Mucosa of gallbladder (tissue), 1 donor: ENCODE measurements at regions not wholly inside any gene's neighbourhood (a gene's known extent, or its start where the extent isn't known, plus 50 kb on each side); places are given as distances from the start of the nearest gene placed in this dataset.

Source experiments
- DNase-seq: peaks from one replicate; pipeline ENCODE4 v3.0.0-alpha.2; 2020; ENCODE audit warnings: low spot score
- donor health status: DM: no; HTN: no; CAD: no.

DNA sequence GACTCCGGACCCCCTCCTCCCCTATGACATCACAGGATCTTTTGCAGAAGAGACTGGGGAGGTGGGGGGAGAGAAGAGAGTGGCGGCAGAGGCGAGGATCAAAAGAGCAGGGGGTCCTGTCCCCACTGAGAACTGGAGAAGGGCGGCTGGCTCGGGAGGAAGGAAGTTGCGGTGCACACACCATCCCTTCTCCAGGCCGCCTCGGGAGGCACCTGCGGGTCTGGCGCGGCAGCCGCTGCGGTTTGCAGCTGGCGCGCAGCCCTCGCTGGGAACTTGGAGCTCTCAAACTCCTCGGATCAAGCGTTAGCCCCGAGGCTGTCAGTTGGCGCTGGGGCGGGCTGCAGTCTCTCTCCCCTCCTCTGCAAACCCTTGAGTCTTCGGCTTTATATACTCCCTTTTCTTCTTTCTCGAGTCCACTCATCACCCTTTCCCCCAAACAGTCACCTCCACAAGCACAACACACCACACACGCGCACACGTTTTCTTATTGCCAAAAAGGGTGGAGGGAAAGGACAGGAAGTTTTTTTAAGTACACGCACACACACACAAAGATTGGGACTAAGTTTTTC lies 180.7 kb downstream of the TBXT start:
- no peak for DNase-seq

DNA sequence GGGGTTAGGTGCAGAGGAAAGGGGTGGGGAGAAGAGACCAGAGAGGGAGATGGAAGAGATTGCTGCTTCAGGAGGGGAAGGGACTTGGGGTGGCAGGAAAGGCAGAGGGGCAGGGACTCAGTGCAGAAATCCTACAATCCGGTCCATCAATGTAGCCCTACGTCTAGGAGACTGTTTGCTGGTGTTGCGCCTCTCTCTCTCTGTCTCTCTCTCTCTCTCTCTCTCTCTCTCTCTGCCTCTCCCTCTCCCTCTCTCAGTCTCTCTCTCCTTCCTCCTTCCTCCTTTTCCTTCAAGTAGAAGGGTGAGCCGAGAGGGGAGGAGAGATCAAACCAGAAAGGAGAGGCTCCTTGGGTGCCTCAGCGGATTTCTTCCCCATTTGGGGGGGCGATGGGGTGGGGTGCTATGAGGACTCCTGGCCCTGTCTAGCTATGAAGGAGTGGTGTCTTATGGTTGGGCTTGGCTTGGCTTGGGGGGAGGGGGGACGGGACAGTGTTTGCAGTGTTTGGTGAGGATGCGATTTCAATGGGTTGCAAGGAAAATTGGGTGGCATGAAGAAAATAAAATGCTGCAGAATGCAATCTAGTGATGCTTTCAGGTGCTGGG lies 181.2 kb downstream of the TBXT start:
- no peak for DNase-seq

DNA sequence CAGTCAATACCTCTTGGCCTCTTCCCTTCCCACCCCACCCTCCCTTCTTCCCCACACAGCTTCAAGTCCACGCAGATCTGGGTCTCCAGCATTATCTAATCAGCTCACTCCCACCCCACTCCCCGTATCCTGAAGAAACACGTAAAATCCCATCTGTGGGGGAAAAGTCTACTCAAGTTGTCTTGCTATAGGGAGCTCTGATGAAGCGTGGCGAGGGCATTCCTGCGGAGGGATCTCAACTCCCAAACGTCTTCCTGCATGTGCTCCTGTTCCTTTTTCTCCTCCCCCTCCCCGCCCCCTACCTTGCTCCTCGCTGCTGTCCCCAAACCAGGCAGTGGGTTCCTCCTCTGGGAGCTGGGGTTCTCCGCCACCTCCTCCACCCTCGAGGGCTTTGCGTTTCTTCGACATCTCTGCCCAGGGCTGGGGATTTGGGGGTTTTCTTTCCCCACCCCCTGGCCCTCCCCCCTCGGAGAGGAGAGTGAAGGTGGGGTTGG lies 181.8 kb downstream of the TBXT start:
- DNase-seq: no peak

DNA sequence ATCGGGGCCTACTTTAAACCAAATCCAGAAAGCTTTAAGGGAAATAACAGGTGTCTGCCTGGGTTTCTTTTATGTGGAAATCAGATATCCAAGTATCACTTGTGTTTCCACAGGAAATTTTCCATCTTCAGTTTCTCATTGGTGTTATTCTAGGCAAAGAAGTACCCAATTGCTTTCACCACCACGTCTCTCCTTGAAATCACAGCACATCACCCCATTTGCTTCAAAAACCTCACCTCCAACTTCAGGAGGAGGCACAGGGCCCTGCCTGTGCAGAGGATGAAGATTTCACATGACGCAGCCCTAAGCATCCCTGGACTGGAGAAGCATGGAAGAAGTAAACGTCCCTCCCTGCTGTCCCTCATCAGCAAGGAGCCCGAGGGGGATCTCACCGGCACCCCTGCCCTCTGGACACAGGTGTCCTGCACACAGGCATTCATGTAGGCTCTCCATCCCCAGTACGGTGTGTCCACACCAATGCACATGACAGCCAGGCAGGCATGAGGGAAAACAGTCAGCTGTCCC lies 182.3 kb downstream of the TBXT start:
- no peak for DNase-seq

DNA sequence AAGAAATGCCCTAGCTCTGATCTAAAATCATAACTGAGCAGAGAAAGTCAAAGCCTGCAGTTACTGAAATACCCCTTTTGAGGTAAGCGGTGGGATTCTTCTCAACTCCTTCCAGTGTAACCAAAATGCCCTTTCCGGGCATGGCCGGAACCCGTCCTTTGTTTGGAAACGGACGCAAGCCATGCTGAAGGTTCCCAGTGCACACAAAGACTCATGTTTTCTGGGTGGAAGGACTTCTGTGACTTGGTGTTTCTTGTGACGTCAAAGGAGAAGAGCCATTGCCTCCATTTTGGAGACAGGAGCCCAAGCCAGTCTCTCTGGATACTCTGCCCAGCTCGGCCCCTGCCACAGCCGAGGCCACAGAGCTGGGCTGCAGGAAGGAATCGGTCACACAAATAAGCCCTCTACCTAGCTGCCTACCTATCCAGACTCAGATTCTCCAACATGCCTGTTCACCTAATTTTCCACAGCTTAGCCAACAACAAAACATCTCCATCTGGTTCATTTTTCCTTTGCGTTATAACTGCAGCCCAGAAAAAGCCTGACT lies 182.8 kb downstream of the TBXT start:
- no peak for DNase-seq

DNA sequence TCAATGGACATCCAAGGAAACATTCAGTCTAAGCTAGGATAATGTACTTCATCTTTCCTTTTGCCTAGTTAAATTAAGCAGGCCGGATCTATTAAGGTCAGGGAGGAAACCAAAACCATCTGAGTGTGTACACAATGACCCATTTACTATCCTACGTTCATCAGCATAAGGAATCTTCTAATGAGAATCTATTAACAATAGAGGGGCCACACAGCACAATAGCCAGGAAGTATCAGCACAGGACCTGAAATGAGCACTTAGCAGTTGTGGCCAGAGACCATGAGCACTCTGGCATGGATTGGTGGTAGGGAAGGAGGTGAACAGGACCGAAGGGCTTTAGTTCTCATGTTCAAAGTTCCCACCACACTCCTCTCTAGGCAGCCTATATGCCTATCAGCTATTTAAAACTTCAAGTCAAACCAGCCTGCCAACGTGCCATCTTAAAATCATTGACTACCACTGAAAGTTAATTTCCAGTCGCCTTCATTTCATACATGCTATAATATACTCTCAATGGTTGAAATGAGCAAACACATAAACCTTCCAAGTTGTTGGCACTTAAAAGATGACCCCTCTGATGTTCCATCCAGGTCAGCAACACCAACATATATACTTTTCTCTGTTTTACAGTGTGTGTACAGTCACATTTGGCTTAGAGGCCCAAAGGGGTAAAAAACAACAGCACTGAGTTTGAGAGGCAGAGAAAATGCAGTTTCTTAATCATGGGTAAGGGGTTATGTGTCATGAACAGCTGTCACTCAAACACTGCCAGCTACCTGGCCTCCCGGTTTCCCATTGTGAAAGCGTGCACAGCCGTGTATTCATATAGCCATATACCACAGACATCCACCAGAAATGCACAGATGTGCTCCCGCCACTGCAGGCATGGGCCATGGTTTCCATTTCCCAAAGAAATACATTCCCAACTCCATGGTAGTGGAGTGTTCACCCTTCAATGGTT lies 184.3 kb downstream of the TBXT start:
- no peak for DNase-seq

DNA sequence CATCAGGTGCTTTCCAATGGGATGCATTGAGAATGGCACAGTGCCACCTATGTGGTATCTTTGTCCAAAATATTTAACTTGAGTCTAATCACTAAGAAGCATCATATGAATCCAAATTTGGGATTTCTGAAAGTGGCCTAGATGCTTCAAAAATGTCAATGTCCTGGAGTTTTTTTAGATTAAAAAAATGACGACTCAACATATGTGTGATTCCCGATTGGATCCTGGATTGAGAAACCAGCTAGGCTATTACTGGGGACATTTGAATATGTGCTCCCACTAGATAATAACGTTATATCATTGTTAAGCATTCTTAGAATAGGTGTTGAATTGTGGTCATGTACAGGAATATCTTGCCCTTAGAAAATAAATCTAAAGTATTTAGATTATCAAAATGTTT lies 189.2 kb downstream of the TBXT start:
- DNase-seq: no peak

DNA sequence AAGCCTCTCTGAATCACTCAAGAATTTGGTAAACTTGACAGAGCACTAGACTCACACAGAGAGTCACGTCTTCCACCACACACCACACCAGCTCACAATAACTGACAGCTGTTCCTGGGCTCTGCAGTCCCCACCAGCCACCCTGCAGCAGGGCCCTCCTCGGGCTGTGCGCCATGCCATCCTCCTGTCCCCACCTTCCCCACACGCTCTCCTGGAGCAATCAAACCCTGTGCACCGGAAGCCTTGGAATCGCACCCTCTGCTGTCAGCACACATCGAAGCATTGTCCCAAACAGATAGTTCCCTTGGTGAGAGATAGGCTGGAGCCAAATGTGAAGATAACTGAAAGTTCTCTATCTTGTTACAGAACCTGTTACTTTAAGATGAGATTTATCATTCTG lies 191.0 kb downstream of the TBXT start:
- no peak for DNase-seq

DNA sequence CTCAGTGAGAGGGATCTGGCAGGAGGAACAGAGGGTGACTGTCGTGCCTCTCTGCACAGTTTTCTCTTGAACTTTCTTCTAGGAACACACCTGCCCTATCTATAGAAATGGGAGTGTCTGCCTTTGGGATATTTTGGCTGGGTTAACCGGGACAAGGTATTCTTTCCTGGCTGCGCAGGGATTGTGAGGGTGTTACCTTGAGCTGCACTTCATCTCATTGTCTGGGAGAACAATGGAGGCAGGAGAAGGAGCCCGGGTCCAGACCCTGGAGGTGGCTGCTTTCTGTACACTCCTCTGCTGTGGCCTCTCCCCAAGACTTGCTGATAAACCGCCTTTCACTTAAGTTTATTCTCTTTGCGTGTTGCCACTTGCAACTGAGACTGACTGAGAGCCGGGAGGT lies 192.8 kb downstream of the TBXT start:
- DNase-seq: no peak

DNA sequence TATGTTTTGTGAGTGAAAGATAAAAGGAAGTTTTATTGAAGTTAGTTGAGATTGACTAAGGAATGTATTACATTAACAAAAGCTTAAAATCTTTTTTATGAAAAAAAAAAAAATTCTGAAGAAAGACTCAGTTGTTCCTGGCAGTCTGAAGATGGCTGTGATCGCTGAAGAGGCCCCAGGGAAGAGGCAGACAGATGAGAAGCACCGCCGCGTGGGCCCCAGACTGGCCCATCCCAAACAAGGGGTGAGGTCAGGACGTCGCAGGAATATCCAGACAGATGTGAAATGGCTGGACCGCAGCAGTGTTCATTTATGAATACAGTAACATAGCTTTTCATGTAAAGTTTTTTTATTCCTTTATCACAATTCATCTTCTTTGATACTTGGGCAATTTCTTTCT lies 194.2 kb downstream of the TBXT start:
- no peak for DNase-seq

DNA sequence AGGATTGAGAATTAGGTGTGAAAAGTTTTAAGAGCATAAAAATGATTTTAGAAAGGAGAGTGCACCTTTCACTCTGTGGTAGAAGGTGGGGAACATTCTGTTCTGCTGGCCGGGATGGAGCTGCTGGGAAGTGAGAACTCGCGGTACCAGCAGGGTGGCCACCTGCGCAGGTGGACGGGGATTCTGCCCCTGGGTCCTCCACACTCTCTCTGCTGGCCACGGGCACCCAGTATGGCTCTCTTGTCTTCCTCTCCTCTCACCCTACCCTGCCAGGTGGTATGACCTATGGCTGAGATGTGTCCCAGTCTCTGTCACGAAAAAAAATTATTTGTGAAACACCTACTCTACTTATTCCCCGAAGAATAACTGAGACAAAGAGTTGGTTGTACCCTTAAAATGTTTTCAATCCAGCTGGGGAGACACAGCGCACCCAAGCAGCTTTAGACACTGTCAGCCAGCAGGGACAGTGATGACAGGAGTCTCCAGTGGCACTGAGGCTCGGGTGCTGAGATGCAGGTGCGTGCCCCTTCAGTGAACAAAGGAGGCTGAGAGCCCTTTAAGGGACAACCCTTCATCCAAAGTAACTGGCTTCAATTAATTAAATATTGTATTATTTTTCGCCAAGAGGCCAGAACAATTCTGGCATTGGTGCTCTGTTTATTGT lies 195.4 kb downstream of the TBXT start:
- no peak for DNase-seq

DNA sequence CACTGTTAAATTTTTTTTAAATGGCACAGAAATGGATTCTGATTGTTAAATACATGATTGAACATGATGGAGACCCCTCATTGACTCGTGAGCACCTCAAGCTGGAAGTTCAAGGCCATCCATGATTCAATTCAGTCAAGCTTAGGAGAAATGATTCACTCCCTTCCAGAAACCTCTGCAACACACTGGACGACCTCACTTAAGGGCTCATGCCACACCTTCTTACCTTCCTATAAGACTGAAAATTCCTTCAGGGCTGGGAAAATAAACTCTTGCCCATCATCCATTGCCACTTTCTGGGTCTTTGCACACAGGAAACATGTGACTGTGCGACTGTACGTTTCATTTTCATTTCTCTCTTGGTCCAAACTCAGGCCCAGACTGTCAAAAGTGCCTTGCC lies 196.4 kb downstream of the TBXT start:
- no peak for DNase-seq

DNA sequence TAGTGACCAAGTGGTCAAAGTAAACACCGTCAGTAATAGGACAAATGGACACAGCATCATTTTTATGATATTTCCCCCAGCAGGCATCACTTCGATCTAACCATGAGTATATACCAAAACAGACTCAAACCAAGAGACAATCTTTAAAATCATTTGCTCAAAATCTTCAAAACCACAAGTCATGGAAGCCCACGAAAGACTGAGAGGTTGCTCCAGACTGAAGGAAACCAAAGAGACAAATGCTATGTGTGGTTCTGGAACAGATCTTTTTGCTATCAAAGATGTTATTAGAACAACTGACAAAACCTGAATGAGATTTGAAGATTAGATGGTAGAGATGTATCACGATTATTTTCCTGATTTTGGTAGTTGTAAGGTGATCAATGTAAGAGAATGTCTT lies 197.7 kb downstream of the TBXT start:
- no peak for DNase-seq

DNA sequence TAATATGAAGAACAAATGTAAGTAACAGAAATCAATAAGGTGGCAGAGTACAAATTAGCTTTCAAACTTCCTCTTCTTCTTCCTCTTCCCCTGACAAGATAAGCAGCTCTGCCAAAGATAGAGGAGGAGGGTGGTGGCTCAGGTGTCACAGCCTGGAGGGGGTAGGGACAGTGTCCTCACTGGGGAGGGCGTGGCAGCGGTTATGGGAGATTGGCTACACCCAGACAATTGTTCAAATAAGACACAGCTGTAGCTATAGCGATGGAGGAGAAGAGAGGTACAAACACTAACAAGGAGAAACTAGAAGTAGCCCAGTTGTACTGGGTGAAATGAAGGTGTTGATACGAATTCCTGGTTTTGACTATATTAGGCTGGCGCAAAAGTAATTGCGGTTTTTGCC lies 198.5 kb downstream of the TBXT start:
- no peak for DNase-seq

DNA sequence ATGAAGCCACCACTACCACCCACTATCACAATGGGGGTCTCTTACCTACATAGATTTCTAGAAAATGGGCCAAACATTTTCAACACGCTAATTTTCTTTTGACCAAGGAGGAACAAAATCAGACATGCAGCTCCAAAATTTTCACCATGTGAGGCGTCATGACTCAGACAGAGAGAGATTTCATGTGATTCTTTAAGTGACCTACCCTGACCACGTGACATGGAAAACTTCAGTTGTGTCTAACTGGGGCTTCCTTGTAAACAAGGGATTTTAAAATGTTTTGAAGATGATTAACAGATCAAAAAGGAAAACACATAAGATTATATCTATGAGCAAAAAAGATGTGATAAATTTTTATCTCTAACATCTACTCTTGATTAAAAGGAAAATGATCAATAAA lies 199.2 kb downstream of the TBXT start:
- DNase-seq: no peak

DNA sequence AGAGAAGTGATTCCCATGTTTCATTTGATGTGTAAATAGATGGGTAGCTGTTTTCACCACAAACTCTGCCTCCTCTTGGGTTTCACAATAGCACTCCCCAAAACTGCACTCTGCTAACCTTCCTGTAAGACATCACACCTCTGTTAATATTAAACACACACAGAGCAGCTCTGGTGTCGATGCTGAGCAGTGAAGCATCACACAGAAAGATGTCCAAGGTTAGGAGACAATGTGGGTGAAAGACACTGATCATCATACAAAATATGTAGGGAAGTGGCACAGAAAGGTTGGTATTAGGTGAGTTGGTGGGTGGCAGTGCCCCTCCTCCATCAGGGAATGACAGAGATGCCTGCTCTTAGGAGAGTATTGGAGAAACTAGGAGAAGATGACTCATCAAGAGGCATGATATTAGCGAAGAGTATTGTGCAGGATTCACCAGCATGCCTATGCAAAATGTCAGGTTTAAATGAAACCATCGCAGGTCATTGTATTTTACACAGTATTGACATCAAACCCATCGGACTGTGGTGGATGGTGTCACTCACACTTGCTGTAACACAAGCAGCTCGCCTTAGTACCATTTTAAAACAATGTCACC lies 199.7 kb downstream of the TBXT start:
- no peak for DNase-seq

DNA sequence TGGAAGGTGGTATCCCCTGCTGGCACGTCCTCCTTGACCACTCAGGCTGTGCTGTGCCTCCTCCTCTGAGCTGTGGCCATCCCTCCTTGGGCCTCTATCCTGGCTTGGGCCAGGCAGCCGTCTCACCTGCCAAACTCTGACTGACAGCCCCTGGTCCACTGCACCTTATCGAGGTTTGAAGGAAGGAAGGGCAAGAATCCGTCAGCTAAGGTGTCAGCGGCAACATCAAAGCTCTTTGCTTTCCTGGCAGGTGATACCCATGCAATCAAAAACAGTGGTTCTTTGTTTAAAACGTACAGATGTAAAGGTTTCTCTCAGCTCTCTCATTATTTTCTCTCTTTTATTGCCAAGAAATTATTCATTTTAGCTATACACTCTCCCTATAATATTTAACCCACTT lies 203.9 kb downstream of the TBXT start:
- no peak for DNase-seq

DNA sequence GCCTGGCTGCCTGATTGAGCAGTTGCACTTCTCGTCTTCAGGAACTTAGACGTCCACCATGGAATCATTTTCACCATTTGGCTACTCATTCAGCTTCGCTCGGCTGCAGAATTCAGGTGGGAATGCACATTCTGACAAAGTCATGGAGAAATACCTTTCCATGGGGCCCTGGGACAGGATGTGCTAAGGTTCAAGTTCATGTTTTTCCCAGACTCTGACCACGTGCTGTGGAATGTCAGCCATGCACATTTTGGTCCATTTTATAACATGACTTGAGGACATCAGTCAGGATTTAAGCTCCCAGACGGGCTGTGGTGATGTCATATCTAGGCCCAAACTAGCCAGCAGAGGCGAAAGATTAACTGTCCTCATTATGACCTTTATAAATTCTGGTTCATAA lies 205.3 kb downstream of the TBXT start:
- no peak for DNase-seq

DNA sequence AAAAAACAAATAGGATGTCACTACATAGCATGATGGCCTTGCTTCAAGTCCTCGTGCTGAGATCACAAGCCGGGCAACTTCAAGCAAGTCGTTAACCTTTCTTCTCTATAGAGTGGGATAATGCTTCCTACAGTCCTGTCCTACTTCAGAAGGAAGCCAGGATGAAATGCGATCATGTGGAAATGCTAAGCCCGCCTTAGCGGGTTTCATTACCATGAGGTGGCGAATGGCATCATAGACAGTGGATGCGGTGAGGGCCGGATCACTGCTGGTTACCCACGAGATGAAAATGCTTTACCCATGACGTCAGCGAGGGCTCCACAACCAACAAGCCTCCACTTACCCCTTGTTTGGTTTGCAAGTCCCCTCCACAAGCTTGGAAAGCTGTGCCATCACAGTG lies 206.4 kb downstream of the TBXT start:
- DNase-seq: no peak

DNA sequence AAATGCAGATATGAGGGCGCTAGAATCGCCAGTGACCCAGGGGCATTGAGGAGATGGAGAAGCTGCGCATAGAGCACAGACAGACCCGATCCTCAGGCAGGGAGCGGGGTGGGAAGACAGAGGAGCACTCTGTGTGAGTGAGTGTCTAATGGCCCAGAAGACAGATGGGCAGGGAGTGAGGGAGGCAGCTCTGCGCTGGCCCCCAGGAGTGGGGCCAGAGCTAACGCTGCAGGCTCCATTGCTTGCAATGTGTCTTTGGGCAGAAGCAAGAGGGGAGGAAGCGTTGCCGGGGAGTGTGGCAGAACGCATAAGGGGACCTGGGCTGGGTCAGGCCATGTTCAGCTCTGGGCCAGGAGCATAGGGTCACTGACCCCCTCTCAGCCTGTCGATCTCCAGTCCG lies 207.0 kb downstream of the TBXT start:
- no peak for DNase-seq

DNA sequence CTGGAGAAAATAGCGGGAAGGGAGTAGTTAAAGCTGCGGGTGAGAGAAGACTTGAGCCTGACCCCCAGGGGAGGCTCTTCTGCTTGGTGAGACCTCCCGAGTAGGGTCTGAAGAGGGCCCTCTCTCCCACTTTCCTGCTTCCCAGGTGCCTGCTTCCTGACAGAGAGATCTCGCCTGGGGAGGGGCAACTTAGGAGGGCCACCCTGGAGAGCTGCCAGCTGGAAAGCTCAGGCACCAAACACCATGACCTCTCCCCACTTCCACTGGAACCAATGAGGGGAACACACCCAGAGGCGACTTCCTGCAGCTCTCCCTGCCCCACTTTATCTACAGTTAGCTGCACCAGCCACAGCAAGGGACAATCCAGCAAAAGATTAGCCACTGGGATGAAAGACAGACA lies 208.0 kb downstream of the TBXT start:
- DNase-seq: no peak

DNA sequence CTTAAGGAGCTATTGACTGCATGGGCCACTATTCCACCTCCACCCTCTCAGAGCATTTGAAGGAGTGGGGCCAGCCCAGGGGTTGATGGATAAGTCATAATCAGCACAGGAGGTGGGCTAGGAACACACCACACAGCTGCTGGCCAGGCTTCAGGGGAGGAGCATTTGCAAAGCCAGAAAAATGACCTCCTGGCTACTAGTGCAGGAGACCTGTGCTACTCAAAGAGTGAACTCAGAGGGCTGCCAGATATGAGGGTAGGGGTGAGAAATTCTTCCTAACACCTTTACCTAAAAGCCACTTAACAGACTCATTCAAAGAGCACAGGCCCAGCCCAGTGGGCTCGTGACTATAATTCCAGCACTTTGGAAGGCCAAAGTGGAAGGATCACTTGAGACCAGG lies 210.8 kb downstream of the TBXT start:
- no peak for DNase-seq
